Prostate gland (tissue), 2 donors: ENCODE measurements at regions not wholly inside any gene's neighbourhood (a gene's known extent, or its start where the extent isn't known, plus 50 kb on each side); places are given as distances from the start of the nearest gene placed in this dataset.
A peak's percentile ranks its signal among the peaks of the same experiment; 100 is the strongest.

Source experiments
- DNase-seq: peaks from one replicate; pipeline ENCODE4 v3.0.0-alpha.2; 2019; ENCODE audit warnings: low spot score
- H3K27ac ChIP-seq, 2 donors: fragments of 200-600 bp; sonication (generic); 2 replicates each; pipeline ENCODE4 v1.5.1; 2017 to 2019
- H3K27me3 ChIP-seq: fragments of 200-600 bp; sonication (generic); replicated peaks from 2 replicates; pipeline ENCODE4 v1.5.1; 2019; ENCODE audit not compliant: insufficient read depth
- H3K36me3 ChIP-seq, 2 donors: fragments of 200-600 bp; sonication (generic); 1 replicate in 1 of 2; 2 replicates in 1 of 2; pipeline versions ENCODE4 v1.5.1 to v1.8.1; 2017 to 2019
- H3K4me1 ChIP-seq: fragments of 200-600 bp; sonication (generic); replicated peaks from 2 replicates; pipeline ENCODE4 v1.5.1; 2019
- H3K4me3 ChIP-seq, 2 donors: fragments of 200-600 bp; sonication (generic); 2 replicates each; pipeline ENCODE4 v1.5.1; 2017 to 2019
- H3K9me3 ChIP-seq: fragments of 200-600 bp; sonication (generic); 2 replicates; pipeline ENCODE4 v1.5.1; 2017
- POLR2A ChIP-seq: fragments of 450-650 bp; IDR thresholded peaks from one replicate; pipeline ENCODE4 v1.6.1; 2016; ENCODE audit warnings: antibody characterized with exemption, mild to moderate bottlenecking
- POLR2AphosphoS5 ChIP-seq: sonication (generic); formaldehyde crosslinking; IDR thresholded peaks from one replicate; pipeline ENCODE4 v1.6.1; 2017; ENCODE audit warnings: antibody characterized with exemption
- WGBS: methylation state at CpG from one replicate; pipeline ENCODE4 v1.1.5; 2018; 5-methylcytosine and 5-hydroxymethylcytosine counted together
- intact Hi-C: fragments of 100-400 bp; cut with DNase I; formaldehyde crosslinking; loops from one replicate; pipeline ENCODE4 v1.14.2; 2022
- TF ChIP-seq, protein P1 (sequence below), 4 experiments: fragments of 200-600 bp in 2 of 4; fragments of 450-650 bp in 2 of 4; sonication (generic) in 2 of 4; IDR thresholded peaks; 1 replicate in 3 of 4; 2 replicates in 1 of 4; pipeline ENCODE4 v1.5.1; 2016 to 2019; ENCODE audit warnings: antibody characterized with exemption in 4 of 4, mild to moderate bottlenecking in 2 of 4, moderate library complexity in 2 of 4

DNA sequence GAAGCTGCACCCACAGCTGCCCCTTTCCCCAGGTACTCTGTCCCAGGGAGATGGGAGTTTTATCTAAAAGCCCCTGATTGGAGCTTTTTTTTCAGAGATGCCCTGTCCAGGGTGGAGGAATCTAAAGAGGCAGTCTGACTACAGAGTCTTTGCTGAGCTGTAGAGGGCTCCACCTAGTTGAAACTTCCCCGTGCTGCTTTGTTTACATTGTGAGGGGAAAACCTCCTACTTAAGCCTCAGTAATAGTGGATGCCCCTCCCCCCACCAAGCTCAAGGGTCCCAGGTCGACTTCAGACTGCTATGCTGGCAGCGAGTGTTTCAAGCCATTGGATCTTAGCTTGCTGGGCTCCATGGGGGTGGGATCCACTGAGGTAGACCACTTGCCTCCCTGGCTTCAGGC is 470.1 kb upstream of the LARGE1 start:
- H3K9me3 ChIP-seq: no peaks in the 10 kb centered on the region
- WGBS: 67% methylated on average over 3 of the region's 3 CpGs
- DNase-seq: no peak
- intact Hi-C loops: no loop called here
- H3K27me3 ChIP-seq: no peaks in the 10 kb centered on the region
- TF ChIP-seq POLR2AphosphoS5: no peak
- TF ChIP-seq, protein P1, sequence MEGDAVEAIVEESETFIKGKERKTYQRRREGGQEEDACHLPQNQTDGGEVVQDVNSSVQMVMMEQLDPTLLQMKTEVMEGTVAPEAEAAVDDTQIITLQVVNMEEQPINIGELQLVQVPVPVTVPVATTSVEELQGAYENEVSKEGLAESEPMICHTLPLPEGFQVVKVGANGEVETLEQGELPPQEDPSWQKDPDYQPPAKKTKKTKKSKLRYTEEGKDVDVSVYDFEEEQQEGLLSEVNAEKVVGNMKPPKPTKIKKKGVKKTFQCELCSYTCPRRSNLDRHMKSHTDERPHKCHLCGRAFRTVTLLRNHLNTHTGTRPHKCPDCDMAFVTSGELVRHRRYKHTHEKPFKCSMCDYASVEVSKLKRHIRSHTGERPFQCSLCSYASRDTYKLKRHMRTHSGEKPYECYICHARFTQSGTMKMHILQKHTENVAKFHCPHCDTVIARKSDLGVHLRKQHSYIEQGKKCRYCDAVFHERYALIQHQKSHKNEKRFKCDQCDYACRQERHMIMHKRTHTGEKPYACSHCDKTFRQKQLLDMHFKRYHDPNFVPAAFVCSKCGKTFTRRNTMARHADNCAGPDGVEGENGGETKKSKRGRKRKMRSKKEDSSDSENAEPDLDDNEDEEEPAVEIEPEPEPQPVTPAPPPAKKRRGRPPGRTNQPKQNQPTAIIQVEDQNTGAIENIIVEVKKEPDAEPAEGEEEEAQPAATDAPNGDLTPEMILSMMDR (IDR thresholded peaks at IDR 0.05): no peak
- no peak for TF ChIP-seq POLR2A
- no peak overlapping the region for H3K4me3 ChIP-seq
- H3K27ac ChIP-seq: no peak overlapping the region
- no peaks in the 10 kb centered on the region for H3K4me1 ChIP-seq
- no peaks in the 10 kb centered on the region for H3K36me3 ChIP-seq

DNA sequence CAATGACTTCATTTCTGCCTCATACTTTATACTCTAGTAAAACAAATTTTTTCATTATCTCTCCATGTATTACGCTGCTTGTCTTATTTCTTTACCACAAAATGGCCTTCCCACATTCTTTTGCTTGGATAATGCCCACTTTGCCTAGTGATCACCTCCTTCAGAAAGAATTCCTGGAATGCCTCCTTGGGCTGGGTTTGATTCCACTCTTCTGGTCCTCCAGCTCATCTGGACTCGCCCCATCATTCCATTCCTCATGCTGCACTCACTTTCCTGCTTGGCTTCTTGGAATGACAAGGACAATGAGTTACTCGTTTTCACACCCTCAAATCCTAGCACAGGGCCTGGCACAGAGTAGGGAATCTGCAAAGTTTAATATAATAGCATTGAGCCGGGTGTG is 475.1 kb upstream of the LARGE1 start:
- Histone ChIP-seq H3K27me3 (no peaks in the 10 kb centered on the region), H3K4me3 (no peak overlapping the region), H3K4me1 (no peaks in the 10 kb centered on the region), H3K9me3 (no peaks in the 10 kb centered on the region), H3K36me3 (no peaks in the 10 kb centered on the region), H3K27ac (no peak overlapping the region)
- intact Hi-C loops: no loop called here
- WGBS: 75% methylated on average over 4 of the region's 4 CpGs
- DNase-seq: no peak
- TF ChIP-seq POLR2AphosphoS5: no peak
- TF ChIP-seq, protein P1 (IDR thresholded peaks at IDR 0.05): no peak
- TF ChIP-seq POLR2A: no peak

DNA sequence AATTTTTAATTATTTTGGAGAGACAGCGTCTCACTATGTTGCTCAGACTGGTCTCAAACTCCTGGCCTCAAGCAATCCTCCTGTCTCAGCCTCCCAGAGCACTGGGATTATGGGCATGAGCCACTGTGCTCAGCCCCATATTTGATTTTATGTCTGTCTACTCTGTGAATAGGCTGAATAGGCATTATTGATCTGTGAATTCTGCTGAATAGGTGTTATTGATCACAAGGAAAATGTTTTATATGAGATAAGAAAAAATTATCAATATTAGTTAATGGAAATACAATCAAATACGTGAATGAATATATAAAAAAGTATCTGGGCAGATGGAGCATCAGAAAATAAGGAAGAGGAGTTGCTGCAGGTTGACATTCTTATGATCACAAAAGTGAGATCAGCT is 483.4 kb upstream of the LARGE1 start:
- WGBS: 87% methylated on average over 2 of the region's 2 CpGs
- Histone ChIP-seq H3K27me3 (no peaks in the 10 kb centered on the region), H3K27ac (no peak overlapping the region), H3K36me3 (no peaks in the 10 kb centered on the region), H3K4me1 (no peaks in the 10 kb centered on the region), H3K4me3 (no peak overlapping the region), H3K9me3 (no peaks in the 10 kb centered on the region)
- DNase-seq: no peak
- no peak for TF ChIP-seq POLR2AphosphoS5
- intact Hi-C loops: no loop called here

DNA sequence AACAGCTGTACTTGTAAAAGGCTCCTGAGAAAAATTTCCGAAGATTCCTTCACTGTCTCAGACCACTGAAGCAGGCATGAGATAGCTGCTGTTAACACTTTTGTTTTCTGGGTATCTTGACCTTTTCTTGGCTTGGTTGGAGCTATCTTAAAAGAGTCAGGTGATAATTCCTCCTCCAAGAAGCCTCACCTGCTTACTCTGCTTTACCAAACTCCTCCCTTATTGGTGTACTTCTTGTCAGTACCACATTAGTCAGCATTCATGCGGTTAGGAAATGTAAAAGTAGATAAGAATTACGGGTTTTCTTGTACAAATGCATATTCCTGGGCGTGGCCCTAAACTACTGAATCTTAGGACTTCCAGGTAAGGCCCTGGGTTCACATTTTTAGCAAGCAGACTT is 489.8 kb upstream of the LARGE1 start:
- no peak overlapping the region for H3K27ac ChIP-seq
- DNase-seq: no peak
- H3K36me3 ChIP-seq: no peaks in the 10 kb centered on the region
- H3K4me3 ChIP-seq: no peak overlapping the region
- no peaks in the 10 kb centered on the region for H3K4me1 ChIP-seq
- H3K27me3 ChIP-seq: no peaks in the 10 kb centered on the region
- TF ChIP-seq POLR2A: no peak
- no peak for TF ChIP-seq POLR2AphosphoS5
- TF ChIP-seq, protein P1 (IDR thresholded peaks at IDR 0.05): no peak
- H3K9me3 ChIP-seq: no peaks in the 10 kb centered on the region
- WGBS: 51% methylated on average over 4 of the region's 4 CpGs
- intact Hi-C loops: no loop called here

DNA sequence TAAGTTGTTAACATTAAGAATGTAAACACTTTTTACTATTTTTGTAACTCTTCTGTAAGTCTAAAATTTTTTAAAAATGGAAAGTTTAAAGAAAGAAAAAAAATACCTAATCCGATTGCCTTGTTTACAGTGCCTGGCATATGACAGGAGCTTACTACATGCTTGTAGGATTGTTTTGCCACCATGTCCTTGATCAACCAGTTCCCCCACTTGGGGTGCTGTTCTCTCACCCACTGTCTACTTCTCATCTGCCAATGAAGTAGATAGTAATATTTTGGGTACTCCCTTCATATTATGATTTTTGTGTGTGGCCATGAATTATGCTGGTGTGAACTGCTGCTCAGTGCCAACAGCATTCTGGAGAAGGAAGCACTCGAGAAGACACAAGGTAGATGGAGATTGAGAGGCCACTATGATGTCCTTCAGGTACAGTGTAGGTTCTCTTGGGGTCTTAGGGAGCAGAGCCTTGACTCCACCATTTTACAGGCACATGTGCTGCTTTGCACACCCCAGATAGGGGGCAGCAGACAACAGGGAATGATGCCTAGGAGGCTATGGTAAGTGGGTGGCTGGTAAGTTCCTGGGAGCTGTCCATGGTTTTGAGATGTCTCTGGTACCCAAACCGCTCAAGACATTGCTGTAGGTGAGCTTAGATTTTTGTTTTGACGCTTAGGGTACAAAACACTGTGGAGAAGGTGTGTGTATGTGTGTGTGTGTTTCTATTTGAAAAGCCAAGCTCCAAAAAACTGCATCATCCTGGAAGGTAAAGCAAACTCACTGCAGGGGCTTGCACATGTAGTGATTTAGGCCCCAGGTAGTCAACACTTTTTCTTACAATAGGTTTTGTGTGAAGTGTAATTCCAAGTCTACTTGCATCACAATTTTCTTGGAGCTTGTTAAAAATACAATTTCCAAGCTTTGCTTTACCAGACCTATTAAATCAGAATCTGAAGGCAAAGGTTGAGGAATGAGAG is 494.5 kb upstream of the LARGE1 start:
- Histone ChIP-seq H3K9me3 (no peaks in the 10 kb centered on the region), H3K36me3 (no peaks in the 10 kb centered on the region), H3K27me3 (no peaks in the 10 kb centered on the region), H3K4me1 (no peaks in the 10 kb centered on the region), H3K27ac (no peak overlapping the region), H3K4me3 (no peak overlapping the region)
- WGBS: 29% methylated on average over 4 of the region's 4 CpGs
- intact Hi-C loops: no loop called here
- TF ChIP-seq, protein P1 (IDR thresholded peaks at IDR 0.05): peak; percentile 46 to 79 (median 74)
- TF ChIP-seq POLR2A (no peak), POLR2AphosphoS5 (peak; percentile 63)
- peak; percentile 61 for DNase-seq
